ENCODE measurements at regions not wholly inside any gene's neighbourhood (a gene's known extent, or its start where the extent isn't known, plus 50 kb on each side); places are given as distances from the start of the nearest gene placed in this dataset.

DNA sequence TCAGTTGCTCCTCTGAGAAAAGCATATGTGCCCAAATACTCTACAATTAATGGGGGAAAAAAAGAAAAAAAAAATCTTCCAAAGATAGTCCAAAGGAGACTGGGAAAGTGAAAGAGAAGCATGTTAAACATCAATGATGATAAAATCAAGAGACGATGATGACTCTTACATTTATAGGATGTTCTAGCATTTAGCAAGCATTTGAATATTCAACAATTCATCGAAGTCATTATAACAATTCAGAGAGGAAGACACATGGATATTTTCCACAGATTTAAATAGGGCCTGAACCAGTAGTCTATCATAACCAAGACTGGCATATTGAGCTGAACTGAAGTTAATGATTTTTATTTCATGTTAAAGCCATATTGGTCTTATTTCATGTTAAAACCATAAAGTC lies 528.4 kb downstream of the INHBA start:
- TF ChIP-seq FOXM1 (IDR thresholded peaks at IDR 0.05; ENCODE audit: borderline replicate concordance, low read depth): no peak
- TF ChIP-seq CREB1 (IDR thresholded peaks at IDR 0.05; ENCODE audit: low read depth): no peak
- TF ChIP-seq, protein P1, sequence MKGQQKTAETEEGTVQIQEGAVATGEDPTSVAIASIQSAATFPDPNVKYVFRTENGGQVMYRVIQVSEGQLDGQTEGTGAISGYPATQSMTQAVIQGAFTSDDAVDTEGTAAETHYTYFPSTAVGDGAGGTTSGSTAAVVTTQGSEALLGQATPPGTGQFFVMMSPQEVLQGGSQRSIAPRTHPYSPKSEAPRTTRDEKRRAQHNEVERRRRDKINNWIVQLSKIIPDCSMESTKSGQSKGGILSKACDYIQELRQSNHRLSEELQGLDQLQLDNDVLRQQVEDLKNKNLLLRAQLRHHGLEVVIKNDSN (IDR thresholded peaks at IDR 0.05): no peak
- no peak for TF ChIP-seq YY1 (IDR thresholded peaks at IDR 0.05; ENCODE audit: low read depth)
- no peak for TF ChIP-seq RAD21 (IDR thresholded peaks at IDR 0.05; ENCODE audit: low read depth)
- no peak for TF ChIP-seq NFIC (IDR thresholded peaks at IDR 0.05)
- TF ChIP-seq TEAD4 (IDR thresholded peaks at IDR 0.05): no peak
- no peak for TF ChIP-seq EP300 (IDR thresholded peaks at IDR 0.05; ENCODE audit: borderline replicate concordance)
- TF ChIP-seq, protein P2, sequence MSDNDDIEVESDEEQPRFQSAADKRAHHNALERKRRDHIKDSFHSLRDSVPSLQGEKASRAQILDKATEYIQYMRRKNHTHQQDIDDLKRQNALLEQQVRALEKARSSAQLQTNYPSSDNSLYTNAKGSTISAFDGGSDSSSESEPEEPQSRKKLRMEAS (IDR thresholded peaks at IDR 0.05): no peak
- TF ChIP-seq, protein P3, sequence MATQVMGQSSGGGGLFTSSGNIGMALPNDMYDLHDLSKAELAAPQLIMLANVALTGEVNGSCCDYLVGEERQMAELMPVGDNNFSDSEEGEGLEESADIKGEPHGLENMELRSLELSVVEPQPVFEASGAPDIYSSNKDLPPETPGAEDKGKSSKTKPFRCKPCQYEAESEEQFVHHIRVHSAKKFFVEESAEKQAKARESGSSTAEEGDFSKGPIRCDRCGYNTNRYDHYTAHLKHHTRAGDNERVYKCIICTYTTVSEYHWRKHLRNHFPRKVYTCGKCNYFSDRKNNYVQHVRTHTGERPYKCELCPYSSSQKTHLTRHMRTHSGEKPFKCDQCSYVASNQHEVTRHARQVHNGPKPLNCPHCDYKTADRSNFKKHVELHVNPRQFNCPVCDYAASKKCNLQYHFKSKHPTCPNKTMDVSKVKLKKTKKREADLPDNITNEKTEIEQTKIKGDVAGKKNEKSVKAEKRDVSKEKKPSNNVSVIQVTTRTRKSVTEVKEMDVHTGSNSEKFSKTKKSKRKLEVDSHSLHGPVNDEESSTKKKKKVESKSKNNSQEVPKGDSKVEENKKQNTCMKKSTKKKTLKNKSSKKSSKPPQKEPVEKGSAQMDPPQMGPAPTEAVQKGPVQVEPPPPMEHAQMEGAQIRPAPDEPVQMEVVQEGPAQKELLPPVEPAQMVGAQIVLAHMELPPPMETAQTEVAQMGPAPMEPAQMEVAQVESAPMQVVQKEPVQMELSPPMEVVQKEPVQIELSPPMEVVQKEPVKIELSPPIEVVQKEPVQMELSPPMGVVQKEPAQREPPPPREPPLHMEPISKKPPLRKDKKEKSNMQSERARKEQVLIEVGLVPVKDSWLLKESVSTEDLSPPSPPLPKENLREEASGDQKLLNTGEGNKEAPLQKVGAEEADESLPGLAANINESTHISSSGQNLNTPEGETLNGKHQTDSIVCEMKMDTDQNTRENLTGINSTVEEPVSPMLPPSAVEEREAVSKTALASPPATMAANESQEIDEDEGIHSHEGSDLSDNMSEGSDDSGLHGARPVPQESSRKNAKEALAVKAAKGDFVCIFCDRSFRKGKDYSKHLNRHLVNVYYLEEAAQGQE (IDR thresholded peaks at IDR 0.05; ENCODE audit: low read depth): no peak
- no peak for TF ChIP-seq TAF1 (IDR thresholded peaks at IDR 0.05; ENCODE audit: low read depth)
- TF ChIP-seq ZBTB7A (IDR thresholded peaks at IDR 0.05; ENCODE audit: low read depth): no peak
- TF ChIP-seq CEBPB (IDR thresholded peaks at IDR 0.05): no peak

Data from Ishikawa (cell line).